Heart left ventricle (tissue), 13 donors: ENCODE measurements at regions not wholly inside any gene's neighbourhood (a gene's known extent, or its start where the extent isn't known, plus 50 kb on each side); places are given as distances from the start of the nearest gene placed in this dataset.

ENCODE experiments used
- POLR2A ChIP-seq, 2 donors: fragments of 450-650 bp; IDR thresholded peaks; one replicate each; pipeline ENCODE4 v1.6.1; 2017; ENCODE audit warnings: antibody characterized with exemption in 2 of 2, mild to moderate bottlenecking in 2 of 2, moderate library complexity in 2 of 2
- TF ChIP-seq, protein P1 (sequence below), 12 donors: fragments of 200-600 bp; sonication (generic) in 4 of 12; IDR thresholded peaks; one replicate each; pipeline versions ENCODE4 v1.5.0 to v1.8.0; 2018 to 2022; ENCODE audit warnings: antibody characterized with exemption in 12 of 12, mild to moderate bottlenecking in 5 of 12
- donor health status: ischemic (EF 13 %, LVEDD 7.1; RV severe dilation, severe dysfunction).
- donor health status: DM: no; HTN: yes; CAD: no.
- donor health status: DM: no; HTN: no; CAD: no.
- donor health status: ischemic (EF 25% LVEDD 6.9; RV normal size, moderate dysfunction).
- donor health status: ischemic (EF 25% LVEDD 5.7; RV mildly dilated, moderate dysfunction).
- donor health status: ischemic (EF 35%, LVEDD 5.7; RV mildly dilated, moderate dysfunction).
- donor health status: nonischemic (EF 11% LVEDD 7.7; RV severe dilation, severe dysfunction).
- donor health status: DM: yes; HTN: yes; CAD: no.
- donor health status: PGD.
- donor health status: ischemic (EF 29% LVEDD 5.4; RV normal size, mild dysfunction).
- donor health status: nonischemic (EF 23%, LVEDD 6.1; RV moderate dilation, normal function).

GRCh38 chr5:96196407-96196806 lies 234.8 kb upstream of the ELL2 start:
- TF ChIP-seq, protein P1, sequence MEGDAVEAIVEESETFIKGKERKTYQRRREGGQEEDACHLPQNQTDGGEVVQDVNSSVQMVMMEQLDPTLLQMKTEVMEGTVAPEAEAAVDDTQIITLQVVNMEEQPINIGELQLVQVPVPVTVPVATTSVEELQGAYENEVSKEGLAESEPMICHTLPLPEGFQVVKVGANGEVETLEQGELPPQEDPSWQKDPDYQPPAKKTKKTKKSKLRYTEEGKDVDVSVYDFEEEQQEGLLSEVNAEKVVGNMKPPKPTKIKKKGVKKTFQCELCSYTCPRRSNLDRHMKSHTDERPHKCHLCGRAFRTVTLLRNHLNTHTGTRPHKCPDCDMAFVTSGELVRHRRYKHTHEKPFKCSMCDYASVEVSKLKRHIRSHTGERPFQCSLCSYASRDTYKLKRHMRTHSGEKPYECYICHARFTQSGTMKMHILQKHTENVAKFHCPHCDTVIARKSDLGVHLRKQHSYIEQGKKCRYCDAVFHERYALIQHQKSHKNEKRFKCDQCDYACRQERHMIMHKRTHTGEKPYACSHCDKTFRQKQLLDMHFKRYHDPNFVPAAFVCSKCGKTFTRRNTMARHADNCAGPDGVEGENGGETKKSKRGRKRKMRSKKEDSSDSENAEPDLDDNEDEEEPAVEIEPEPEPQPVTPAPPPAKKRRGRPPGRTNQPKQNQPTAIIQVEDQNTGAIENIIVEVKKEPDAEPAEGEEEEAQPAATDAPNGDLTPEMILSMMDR (IDR thresholded peaks at IDR 0.05): no peak
- TF ChIP-seq POLR2A (IDR thresholded peaks at IDR 0.05): no peak
